ENCODE measurements at regions not wholly inside any gene's neighbourhood (a gene's known extent, or its start where the extent isn't known, plus 50 kb on each side); places are given as distances from the start of the nearest gene placed in this dataset.

GRCh38 chr15:23797747-23798446, 110.8 kb upstream of the NDN start:
- H2AFZ ChIP-seq (ENCODE audit: low read length): no peak overlapping the region
- H3K4me2 ChIP-seq (ENCODE audit: insufficient read depth, insufficient read length, low read length): no peak overlapping the region
- peak overlapping the region in 1 of 3 experiments; percentile 87; a peak in 1 of 7 replicates for H3K27ac Mint-ChIP-seq
- no peaks in the 10 kb centered on the region for H3K27me3 ChIP-seq (ENCODE audit: insufficient read depth, low read length)
- H3K18ac ChIP-seq (ENCODE audit: insufficient read length, low read depth, low read length): no peak overlapping the region
- H3K14ac ChIP-seq (ENCODE audit: insufficient read depth, low read length): no peak overlapping the region
- no peak for DNase-seq
- peaks cover 85 to 86% of the 10 kb centered on the region in 2 experiments for H3K9me3 Mint-ChIP-seq
- H3K9me3 ChIP-seq (ENCODE audit: control insufficient read depth, low read depth, low read length): peaks cover 40% of the 10 kb centered on the region
- H2AK5ac ChIP-seq (ENCODE audit: insufficient read length, low read length): no peak overlapping the region
- H3K9ac ChIP-seq (ENCODE audit: extremely low read depth, insufficient read length, low read length): no peak overlapping the region
- H3K27me3 Mint-ChIP-seq (ENCODE audit: low read depth): peaks cover 4% of the 10 kb centered on the region
- no peak overlapping the region; a peak in 1 of 5 replicates for H3K4me3 Mint-ChIP-seq
- no peak overlapping the region for H2BK12ac ChIP-seq (ENCODE audit: insufficient read length, low read depth, low read length)
- no peak overlapping the region for H4K8ac ChIP-seq (replicated peaks; ENCODE audit: insufficient read length, low read depth, low read length)
- H3K56ac ChIP-seq (ENCODE audit: insufficient read length, low read depth, low read length): no peak overlapping the region
- H3K36me3 Mint-ChIP-seq (ENCODE audit: insufficient read depth in 1 of 3, low read depth in 3 of 3): peaks cover 0 to 5% (median 2%) of the 10 kb centered on the region in 3 experiments; a peak in 3 of 7 replicates
- no CpG with 5 or more reads among the region's 22 CpGs for WGBS (ENCODE audit: extremely low coverage, insufficient read length, low lambda C conversion rate)
- no peak overlapping the region for H2BK120ac ChIP-seq (ENCODE audit: low read depth, low read length, poor library complexity, severe bottlenecking)
- H3K23me2 ChIP-seq (ENCODE audit: insufficient read length, low read depth, low read length, poor library complexity, severe bottlenecking): no peaks in the 10 kb centered on the region
- H3K79me1 ChIP-seq (ENCODE audit: insufficient read depth, low read depth, low read length, poor library complexity, severe bottlenecking): no peaks in the 10 kb centered on the region
- no peak overlapping the region for H4K5ac ChIP-seq (ENCODE audit: insufficient read length, low read depth, low read length)
- no peaks in the 10 kb centered on the region for H3K4me1 ChIP-seq (ENCODE audit: insufficient read depth, low read length)
- H3T11ph ChIP-seq (ENCODE audit: low read length): no peak overlapping the region
- no peak for TF ChIP-seq CTCF (conservative IDR thresholded peaks at IDR 0.05)
- H2BK15ac ChIP-seq (ENCODE audit: low read depth, low read length): no peak overlapping the region
- H2BK20ac ChIP-seq (ENCODE audit: low read depth, low read length, poor library complexity, severe bottlenecking): no peak overlapping the region
- no peaks in the 10 kb centered on the region for H3K79me2 ChIP-seq (ENCODE audit: insufficient read depth, low read length)
- no peak overlapping the region for H2BK5ac ChIP-seq (ENCODE audit: insufficient read length, low read length)
- no peak overlapping the region for H3K4ac ChIP-seq (ENCODE audit: low read depth, low read length)
- no peak overlapping the region for H3K27ac ChIP-seq (ENCODE audit: insufficient read length, low read depth, low read length)
- H4K91ac ChIP-seq (ENCODE audit: insufficient read length, low read depth, low read length): no peak overlapping the region
- H3K23ac ChIP-seq (ENCODE audit: insufficient read length, low read depth, low read length): no peak overlapping the region
- 0 out of 4 replicates have a peak, but pooled peaks cover 0 to 2% of the 10 kb centered on the region in 2 experiments for H3K4me1 Mint-ChIP-seq
- no peaks in the 10 kb centered on the region for H4K20me1 ChIP-seq (ENCODE audit: control insufficient read depth, insufficient read depth, insufficient read length)
